HG03064 (cell line): ENCODE measurements at regions not wholly inside any gene's neighbourhood (a gene's known extent, or its start where the extent isn't known, plus 50 kb on each side); places are given as distances from the start of the nearest gene placed in this dataset.

Experiments
- ATAC-seq: cut with Tn5 transposase; IDR thresholded peaks from one replicate; pipeline ENCODE4 v1.9.1; 2021; ENCODE audit warnings: low read depth; ENCODE audit not compliant: unreplicated experiment

DNA sequence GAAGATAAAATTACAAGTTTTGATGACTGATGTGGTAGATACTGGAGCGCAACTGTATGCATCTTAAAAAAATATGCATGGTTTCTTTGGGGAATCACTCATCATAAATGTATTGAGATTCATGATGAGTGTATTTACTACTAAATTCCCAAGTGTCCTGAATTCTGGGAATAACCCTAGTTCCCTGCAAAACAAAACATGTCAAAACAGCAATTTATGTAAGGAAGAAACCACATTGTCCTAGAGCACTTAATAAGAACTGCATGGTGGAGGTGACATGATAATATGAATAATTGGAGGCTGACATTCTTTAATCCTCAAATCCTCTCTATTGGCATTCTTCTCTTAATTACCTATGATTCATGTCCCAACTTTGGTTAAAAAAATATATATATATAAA, 1804.7 kb downstream of the STIM2 start:
- ATAC-seq: no peak

DNA sequence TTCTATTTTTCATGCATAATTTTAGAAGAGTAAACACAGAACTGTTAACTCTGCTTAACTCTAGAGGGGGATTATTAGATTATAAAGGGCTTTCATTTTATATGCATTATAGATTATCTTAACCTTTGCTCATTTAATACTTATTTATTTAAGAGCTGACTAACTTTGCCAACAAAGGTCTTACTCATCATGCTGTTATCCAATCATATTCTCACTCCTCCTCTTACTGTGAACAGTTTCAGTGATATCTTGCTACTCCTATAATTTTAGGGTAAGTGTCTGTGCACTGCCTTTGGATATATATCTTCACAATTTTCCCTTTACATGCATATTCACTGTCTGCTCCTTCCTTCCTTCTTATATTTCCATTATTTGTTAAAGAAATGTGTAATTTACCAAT, 1814.9 kb downstream of the STIM2 start:
- no peak for ATAC-seq

DNA sequence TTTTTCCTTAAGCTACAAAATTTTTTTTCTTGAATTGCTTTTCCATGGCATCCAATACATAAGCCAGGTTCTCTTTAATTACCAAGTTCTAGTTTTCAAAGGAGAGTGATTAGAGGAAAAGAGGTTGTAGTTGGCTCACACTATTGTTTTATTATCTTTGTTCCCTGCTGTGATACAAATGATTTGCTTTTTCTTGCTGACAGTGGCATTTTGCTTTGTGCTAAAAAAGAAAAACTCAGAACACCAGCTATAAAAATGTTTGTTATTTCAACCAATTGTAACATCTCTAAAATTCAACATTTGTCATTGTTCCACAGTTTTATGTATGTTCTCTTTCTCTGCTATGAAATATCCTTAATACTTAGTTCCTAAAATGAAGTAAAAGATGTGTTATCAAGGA, 1817.2 kb downstream of the STIM2 start:
- ATAC-seq: no peak

DNA sequence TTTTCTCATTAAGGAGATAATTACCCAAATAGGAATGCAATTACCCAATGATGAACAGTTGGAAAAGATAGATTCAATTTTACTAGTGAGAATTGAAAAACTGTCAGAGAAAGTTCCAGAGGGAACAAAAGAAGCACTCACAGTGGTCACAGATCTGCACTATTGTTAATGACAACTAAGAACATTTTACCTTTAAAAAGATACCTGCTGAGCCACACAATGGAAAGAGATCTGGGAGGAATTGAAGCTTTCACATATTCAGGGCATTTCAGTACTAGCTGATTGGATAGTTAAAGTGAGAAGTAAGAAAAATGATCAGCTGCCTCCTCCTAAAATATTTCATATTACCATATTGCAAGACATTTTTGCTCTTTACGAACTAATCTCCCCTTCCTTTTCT, 1822.2 kb downstream of the STIM2 start:
- ATAC-seq: no peak

DNA sequence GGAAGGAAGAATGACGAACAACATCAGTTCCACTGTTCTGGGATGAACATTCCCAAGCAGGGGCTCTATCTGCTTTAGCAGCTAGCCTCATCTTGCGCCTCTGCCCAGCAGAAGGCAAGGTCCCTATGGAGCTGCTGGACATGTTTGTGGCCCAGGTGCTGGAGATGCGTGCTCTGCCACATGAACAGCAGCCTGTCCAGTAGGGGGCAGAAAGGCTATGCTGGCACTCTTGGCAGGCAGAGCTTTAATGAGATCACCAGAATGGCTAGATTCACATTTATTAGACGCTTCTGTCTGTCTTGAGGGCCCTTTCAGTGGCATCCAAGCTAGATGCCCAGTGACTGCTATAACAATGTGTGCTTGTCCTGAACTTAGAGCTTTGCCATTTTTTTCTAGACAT, 1826.0 kb downstream of the STIM2 start:
- no peak for ATAC-seq

DNA sequence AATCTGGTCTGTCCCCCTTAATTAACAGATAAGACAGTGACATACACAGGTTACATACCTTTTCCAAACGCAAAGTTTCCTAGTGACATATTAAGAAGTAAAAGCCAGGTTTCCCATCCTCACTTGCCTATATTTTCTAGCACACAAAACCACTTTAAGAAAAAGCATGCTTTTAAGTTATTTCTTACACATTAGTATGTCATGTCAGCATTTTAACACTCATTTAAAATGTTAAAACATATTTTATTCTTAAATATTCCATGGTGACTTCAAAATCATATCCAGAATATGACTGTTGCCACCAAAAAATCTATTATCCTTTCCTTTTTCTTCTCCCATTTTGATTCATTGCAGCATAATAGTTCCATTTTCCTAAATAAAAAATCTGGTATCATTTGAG, 1830.2 kb downstream of the STIM2 start:
- ATAC-seq: no peak

DNA sequence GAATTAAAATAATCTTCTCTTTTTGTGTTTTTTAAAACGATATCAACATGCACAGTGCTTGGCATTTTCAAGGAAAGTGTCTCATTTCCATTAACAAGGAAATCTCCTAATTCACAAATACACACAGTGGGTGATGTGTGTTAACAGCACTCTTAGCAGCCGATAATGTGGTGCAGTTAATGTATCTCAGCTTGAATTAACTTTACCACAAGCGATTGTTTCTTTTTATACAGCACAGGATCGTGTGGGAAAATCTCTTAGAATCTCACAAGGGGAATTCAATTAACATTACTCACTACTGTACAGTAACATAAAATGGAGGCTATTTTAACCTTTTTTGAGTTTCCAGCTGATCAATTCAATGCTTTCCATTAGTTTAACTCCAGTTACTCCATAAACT, 1841.9 kb downstream of the STIM2 start:
- ATAC-seq: no peak

DNA sequence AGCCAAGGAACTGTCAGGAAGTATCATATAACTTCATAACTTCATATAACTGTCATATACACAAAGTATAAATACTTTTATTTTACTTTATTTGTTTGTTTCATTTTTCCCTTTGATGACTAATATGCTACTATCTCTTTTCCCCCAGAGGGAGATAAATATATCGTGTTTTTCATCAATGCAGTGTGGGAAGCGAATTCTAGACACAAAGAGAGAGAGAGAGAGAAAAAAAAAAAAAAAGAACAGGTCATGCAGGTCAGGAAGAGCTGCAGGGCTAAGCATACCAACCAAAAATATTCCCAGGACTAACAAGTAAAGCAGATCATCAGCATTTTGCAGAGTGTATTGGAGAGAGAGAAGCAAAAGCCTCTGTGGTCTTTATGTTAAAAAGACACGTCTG, 1849.2 kb downstream of the STIM2 start:
- no peak for ATAC-seq

DNA sequence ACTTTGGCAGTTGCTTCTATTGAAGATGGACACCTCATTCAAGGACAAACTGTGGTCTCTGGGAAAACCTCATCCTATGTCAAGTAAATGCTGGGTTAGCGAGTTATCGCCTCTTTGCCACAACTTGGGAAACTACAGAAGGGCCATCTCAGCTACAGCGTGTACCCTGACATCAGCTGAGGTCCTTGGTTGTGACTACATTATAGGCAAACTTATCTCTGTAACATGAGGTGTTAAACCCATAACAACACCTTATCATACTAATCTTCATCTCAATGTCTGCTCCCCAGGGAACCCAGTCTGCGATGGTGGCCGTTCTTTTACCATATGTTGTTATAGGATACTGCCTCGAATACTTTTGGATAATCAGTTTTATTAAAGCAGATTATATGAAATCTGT, 1862.7 kb downstream of the STIM2 start:
- ATAC-seq: no peak

DNA sequence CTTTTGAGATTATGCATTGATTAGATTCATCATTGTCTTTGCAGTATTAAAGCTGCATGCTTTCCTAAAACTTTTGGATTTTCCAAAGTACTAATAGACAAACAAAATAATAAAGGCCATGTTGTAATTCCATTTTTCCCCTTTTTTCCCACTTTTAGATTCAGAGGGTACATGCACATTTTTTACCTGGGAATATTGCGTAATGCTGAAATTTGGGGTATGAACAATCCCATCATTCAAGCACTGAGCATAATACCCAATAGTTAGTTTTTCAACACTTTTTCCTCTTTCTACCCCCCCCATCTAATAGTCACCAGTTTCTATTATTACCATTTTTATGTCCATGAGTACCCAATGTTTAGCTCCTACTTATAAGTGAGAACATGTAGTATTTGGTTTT, 1863.6 kb downstream of the STIM2 start:
- ATAC-seq: no peak

DNA sequence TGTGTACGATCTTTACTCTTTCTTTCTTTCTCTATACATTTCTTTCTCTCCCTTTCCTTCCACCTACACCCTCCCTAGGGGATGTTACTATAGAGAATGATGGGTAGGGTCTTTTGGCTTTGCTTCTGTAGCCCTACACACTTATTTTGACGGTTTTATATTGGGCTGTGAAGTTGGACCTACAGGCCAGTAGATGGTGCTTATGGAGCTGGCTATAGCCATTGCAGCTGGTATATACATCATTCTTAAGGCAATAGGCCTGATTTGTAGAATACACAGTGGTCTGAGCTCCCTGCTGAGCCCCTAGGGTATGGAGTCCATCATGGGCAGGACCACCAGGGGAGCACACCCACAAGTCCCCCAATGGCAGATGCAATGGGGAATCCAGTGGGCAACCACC, 1869.7 kb downstream of the STIM2 start:
- no peak for ATAC-seq

DNA sequence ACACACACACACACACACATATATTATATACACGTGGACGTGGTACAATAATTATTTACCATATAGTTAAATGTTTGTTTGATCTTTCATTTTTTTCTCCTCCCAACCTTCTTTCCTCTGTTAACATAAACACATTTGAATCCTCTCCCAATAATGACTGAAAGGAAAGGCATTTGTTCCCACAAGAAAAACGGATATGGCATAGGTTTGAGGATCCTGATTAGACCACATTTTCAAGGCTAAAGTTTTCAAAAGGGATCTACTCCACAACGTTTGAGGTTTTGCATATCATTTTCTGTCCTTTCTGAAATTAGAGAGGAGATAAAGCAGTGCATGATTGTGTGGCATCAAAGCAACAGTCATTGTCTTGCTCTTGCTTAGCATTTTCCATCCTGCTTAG, 1883.4 kb downstream of the STIM2 start:
- no peak for ATAC-seq

DNA sequence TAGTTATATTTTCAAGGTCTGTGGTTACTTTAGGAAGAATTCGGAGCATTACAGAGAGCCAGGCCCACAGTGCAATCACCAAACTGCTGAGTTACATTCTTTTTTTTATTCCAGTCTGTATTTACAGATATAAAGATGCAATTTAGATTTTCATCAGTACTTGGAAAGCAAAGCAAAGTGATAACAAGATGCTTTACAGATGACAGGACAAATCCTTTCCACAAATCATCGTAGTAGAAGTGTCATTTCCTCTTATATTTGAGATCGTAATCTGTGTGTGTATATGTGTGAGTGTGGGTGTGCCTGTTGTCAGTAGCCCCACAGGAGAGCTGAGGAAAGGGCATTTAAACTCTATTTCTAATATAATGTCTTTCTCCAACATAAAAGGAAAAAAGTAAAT, 1893.7 kb downstream of the STIM2 start:
- no peak for ATAC-seq

DNA sequence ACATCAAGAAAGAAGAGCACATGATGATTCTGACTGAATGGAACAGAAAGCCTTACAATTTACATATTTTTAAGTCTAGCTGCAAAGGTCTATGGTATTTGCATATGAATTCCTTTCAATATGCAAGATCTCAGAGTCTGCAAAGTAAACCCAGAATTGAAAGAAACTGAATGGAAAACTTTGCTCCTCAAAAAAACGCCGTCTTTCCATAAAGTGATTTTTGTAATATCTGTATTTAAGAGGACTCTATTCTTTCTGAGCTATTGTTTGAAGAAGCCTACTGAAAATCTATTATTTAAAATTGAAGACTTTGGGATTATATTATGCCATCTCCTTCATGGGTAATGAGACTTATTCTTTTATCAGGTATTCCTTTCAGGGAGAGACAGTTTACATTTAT, 1894.4 kb downstream of the STIM2 start:
- ATAC-seq: no peak

DNA sequence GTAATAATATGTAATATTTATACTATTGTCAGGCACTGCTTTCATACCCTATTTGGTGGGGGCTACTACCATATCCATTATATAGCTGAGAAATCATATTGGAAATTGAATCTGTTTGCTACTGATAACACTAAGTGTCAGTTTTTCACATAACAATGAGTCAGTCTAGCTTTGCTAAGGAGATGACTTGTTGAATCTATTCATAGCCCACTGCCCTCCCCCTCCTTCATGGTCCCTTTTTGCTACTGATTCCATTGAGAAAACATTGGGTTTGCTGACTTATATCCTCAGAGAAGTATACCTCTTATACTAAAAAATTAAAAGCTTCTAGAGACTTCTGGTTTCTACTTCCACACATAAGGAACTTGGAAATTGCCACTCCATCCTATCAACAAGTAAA, 1898.4 kb downstream of the STIM2 start:
- ATAC-seq: no peak

DNA sequence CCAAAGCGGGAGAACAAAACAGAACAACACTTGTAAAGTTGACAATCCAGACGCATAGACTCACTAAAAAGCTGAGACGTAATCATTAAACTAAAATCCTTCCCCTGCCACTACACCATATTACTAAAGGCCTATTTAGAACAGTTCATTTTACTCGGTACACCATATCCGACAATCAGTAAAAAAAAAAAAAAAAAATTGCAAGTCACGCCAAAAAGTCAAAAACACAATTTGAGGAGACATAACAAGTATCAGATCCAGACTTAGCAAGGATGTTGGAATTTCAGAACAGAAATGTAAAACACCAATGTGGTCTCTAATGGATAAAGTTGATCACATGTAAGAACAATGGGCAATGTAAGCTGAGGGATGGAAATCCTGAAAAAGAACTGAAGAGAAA, 1899.4 kb downstream of the STIM2 start:
- ATAC-seq: no peak

DNA sequence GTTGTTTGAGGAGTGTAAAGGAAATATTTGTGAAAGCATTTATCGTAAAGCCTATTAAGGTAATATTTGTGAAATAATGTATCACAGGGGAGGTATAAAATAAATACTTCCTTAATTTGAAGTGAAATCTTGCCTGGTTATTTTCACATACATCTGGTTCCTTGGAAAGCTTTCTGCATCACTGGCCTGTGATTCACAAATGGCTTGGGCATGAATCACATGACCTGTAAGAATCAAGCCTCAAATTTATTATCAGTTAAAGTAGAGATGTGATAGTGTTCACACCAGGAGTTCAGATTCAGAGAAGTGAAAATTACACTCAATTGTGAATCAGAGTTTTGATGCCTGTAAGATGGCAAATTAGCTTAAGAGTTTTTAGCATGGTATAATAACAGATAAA, 1911.4 kb downstream of the STIM2 start:
- ATAC-seq: no peak

DNA sequence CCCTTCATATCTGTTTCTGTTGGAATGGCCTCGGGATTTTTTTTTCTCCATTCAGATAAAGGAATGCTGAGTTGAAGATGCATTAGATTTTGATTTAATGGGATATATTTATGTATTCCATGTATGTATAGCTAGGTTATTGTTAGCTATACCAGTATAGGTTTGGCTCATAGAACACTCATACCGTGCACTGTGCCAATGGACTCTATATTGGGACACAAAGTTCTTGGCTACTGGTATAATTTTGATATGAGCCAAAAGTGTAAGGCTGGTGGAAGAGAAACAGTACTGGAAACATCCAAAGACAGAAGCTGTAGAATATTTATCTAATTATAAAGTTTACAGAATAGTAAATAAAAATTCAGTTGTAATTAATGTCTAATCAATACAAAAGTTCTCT, 1912.1 kb downstream of the STIM2 start:
- no peak for ATAC-seq

DNA sequence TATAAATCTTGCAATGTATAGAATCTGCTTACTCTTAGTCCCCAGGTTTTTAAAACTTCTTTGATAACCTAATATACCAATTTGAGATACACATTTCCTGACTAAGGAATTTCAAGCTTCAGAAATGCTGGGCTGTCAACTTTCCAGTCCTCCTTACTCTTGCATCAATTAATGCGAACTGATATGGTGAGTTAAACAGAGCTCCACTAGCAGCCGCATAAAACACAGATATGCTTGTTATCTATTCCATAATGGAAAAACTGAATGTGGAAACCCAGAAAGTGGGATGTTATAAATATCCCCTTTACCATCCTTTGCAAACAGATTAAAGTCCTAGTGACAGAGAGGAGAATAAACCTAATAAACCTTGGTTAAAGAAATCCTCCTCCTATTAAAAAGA, 1913.7 kb downstream of the STIM2 start:
- no peak for ATAC-seq

DNA sequence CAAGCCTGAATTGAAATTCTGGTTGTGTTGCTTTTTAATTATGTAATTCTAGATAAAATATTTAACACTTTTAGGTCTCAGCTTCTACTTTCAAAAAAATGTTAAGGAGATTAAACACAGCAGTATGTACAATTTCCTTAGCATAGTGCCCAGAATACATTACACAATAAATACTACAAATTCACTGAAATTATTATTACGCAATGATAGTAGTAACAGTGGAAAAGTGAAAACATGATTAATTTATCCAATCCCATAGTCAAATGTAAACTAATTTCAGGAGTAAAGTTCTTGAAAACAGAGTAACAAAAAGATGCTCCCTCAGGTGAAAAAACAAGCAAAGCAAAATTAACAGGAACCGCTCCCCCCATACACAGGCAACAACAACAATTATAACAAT, 1915.4 kb downstream of the STIM2 start:
- ATAC-seq: no peak

DNA sequence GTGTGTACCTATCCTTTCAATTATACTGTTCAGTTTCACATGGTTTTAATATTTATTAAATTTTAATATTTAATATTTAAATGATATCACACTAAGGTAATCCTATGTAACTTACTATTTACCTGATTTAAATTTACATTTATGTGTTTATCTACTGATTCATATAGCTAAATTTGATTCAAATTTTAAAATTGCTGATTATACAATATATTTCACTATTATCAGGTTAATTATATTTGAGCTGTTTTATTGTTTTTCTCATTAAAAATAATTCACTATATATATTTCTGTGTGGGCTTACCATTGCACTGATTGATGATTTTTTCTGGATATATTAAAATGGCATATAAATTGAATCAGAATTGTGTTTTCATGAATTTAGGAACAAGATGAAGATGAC, 1923.5 kb downstream of the STIM2 start:
- ATAC-seq: no peak

DNA sequence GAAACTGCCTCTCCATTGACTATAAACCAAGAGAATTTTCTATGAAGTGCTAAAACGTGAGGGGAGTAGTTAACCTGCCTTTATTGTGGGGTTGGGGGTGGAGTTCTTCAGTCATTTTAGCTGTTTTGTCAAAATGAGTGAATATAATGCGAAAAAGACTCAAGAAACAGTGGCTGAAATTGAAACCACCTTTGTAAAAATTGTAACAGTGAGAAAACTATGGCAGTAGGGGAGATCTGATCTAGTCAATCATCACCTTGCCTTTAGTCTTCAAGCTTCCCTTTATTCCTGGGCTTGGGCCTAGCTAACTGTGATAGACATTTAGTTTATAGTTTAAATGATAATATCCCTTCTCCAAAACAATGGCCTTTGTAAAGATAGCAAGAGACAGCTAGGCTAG, 1927.3 kb downstream of the STIM2 start:
- no peak for ATAC-seq

DNA sequence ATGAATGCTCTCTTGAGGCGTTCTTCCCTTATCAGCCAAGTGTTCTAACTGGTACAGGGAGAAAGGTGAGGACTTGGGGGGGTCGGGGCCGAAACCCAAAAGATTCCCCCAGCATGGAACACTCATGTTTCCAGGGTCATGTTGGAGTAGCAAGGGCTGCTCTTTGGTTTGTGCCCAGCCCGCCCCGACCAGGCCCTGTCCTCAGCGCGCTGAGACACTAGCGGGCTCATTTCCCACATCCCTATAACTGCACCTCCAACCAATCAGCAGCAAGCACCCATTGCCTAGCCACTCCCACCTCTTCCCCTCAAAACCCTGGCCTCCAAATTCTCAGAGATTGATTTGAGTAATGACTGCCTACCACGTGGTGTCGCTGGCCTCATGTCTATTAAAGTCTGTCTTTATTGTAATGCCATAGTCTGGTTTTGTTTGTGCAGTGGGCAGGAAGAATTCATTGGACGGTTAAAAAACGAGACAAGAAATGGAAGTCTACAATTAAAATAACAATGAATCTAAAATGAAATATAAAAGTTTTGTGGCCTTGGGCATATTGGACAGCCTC, 1928.4 kb downstream of the STIM2 start:
- no peak for ATAC-seq
